GM19328 (cell line): ENCODE measurements at regions not wholly inside any gene's neighbourhood (a gene's known extent, or its start where the extent isn't known, plus 50 kb on each side); places are given as distances from the start of the nearest gene placed in this dataset.

Experiments
- ATAC-seq: cut with Tn5 transposase; IDR thresholded peaks from one replicate; pipeline ENCODE4 v1.9.1; 2021; ENCODE audit warnings: mild to moderate bottlenecking, moderate library complexity; ENCODE audit not compliant: unreplicated experiment

GRCh38 chr2:138104071-138104470 is 139.8 kb downstream of the HNMT start:
- no peak for ATAC-seq

- no peak for ATAC-seq
Measured at GRCh38 chr2:138105358-138105757, 141.1 kb downstream of the HNMT start.

GRCh38 chr2:138106606-138107005 is 142.3 kb downstream of the HNMT start:
- no peak for ATAC-seq

DNA sequence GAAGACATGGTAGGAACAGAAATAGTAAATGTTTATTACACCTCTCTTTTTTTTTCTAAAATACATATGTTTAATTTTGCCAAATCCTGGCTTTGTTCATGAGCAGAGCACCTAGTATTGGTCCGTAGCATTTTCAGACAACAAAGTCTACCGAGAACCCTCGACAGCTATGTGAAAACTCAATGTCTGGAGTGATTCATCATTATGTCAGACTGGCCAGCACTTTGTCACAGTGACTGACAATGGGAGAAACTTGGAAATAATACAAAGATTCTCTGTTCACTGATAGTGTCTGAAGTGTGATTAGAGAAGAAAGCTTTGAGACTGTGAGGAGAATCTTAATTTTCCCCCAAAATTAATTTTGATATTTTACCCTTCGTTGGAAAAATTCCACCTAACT is 143.0 kb downstream of the HNMT start:
- no peak for ATAC-seq

DNA sequence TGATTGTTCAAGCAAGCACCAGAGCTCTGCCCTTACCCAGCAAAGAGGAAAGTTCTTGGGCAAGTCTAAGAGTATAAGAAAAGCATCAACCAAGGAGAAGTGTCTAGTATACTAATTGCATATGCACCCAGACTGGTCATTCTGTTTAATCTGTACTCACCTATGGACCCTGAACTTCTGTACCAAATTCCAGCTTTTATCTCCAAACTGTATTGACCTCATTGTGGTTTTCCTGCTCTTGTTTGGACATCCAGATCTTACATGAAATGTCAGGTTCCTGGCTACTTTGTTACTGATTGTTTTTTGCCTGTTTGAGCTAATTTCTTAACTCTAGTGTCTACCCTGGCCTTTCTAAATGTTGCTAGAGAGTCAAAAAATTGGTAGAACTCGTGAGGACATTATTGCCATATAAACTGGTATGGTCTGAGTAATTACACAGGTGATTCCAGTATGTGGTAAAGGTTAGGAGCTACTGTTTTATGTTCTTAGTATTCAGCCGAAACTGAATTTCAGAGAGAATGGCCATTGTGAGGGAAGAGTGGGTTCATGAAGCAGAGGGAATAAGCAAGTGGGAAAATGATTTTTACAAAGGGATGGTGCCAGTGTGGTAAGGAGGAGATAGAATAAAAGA is 146.3 kb downstream of the HNMT start:
- ATAC-seq, result no peak

GRCh38 chr2:138112536-138112935 is 148.3 kb downstream of the HNMT start:
- ATAC-seq, result no peak

- no peak for ATAC-seq
Measured at GRCh38 chr2:138113871-138114525, 149.7 kb downstream of the HNMT start.

GRCh38 chr2:138115666-138116065 is 151.4 kb downstream of the HNMT start:
- no peak for ATAC-seq

- ATAC-seq, result no peak
Measured at GRCh38 chr2:138116456-138116855, 152.2 kb downstream of the HNMT start.

DNA sequence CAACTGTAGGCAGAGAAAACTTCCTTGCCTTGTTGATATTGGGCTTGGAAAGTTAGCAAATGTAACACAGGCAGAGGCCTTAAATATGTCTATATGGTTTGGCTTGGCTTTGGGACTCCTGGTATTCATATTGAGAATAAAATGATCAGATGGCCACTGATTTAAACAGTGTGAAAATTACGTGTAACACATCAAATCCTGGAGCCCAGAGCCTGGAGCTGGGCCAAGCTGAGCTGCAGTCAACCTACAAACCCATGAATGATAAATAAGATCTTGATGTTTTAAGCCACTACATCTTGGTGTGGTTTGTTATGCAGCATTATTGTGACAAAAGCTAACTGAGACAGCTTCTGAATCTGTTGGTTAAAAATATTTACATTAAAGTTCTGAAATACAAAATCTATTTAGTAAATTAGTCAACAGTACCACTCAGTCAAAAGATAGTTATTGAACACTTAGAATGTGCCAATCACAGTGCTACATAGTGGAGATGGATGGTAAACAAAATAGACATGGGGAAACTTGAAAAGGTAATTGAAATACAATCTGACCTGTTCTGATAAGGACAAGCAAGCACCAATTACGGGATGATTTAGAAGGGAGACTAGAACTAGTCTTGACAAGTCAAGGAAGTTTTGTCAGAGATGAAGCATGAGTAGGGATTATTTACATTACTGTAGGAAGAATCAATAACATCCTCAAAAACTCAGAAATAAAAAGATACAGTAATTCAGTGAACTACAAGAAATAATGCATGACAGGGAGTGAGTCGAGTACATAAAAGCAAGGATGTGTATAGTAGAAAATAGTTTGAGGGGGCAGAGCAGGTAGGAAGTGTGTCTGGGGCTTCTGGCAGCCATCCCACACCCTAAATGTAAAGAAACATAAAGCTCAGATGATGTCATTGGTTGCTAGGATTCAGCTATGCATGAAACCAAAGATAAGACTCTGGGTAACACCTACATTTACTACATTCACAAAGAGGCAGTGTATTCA is 157.7 kb downstream of the HNMT start:
- no peak for ATAC-seq

- no peak for ATAC-seq
Measured at GRCh38 chr2:138122891-138123290, 158.6 kb downstream of the HNMT start.

DNA sequence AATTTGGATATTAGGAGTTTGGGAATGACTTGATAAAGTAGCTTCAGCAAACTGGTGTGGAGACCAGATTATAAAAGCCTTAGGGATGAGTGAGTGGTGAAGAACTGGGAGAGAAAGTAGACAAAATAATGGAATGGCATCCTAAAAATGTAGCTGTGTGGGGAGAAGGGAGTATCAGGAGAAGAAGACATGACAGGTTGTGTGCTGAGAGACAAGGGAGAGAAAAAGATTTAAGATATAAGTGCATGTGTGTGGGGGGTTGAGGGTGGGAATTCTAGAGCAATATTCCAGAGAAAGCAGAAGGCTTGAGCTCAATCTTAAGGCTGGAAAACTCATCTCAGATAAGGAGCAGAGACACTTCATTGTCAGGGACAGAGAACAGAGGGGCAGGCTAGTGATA is 159.5 kb downstream of the HNMT start:
- ATAC-seq, result no peak

DNA sequence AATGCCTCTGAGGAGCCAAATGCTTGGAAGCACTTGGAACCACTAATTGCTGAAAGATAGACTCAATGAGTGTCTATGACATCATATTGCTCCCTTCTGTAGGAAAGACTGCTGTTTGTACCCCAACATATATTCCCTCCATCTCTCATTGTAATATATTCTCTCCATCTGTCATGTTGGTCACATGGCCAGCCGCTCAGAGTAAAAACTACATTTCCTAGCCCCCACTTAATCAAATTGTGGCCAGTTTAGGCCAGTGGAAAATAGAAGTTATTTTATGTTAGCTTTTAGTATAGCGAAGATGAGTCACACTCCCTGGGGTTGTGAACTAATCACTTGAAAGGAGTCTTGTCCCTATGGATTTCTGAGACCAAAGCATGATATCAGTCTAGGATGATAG is 160.2 kb downstream of the HNMT start:
- no peak for ATAC-seq

DNA sequence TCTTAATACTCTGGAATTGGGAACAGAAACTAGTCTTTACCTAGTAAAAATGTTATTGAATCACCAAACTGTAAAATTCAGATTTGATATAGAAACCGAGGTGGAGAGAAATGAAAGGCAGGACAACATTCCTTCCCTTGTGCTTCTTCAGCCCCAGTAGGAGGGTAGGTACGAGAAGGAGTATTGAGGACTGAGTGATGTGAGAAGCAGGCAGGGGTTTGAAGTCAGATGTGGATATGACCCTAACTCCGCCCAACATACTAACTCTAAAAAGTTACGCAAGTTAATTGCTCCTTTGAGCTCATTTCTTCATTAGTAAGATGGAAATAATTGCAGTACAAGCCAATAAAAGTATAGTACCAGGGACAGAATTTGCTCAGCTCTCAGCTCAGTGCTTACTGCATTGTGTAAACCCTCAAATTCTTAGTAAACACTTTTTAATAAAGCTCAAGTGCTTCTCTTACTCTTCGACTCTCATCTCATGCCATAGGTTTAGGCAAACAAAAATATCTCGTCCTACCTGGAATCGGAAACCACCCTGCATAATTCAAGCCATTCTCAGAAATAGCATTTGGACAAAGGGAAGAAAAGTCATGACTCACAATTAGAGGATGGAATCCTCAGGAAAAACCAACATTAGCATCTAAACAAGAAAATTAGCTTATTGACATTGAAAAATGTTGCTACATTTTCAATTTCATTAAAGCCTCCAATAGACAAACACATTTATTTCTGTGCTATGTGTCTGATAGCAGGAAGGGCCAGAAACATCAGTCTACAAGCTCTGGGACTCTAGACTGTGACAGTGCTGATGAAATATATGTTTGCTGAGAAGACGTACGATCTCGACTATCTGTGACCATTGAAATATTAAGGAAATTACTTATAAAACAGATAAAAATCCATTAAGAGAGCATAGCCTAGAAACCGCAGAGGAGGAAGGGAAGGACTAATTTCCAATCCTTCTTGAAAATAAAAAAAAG is 161.3 kb downstream of the HNMT start:
- no peak for ATAC-seq

DNA sequence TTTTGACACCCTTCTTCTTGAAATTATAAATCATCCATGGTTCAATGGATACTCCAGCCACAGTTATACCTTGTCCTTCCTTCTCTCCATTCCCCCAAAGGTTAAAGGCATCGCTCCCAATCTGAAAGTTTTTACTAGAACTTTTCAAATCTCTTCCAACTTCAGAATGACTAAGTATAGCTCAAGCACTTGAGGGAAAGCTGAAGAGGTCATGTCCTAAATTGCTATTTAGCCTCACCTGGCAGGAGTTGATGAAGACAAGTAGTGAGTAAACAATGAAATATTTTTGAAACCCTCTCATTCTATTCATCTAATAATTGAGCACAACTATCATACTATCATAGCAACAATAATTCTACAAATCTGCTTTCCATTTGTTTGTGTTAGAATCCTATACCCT is 167.8 kb downstream of the HNMT start:
- ATAC-seq, result no peak

DNA sequence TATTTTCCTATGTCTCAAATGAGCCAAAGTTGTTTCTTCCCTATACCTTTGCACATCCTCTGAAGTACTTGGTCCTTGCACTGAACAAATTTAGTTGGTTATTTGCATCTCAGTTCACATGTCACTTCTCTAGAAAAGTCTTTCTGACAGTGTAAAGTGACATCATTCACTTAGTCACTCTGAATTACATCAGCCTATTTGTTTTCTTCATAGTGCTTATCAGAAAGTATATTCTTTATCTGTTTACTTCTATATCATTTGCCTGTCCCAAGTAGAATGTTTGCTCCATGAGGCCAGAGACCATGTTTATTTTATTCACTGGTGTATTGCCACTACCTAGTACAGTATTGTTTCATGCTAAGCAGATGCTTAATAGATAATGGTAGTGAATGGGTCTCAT is 173.7 kb downstream of the HNMT start:
- ATAC-seq, result no peak

DNA sequence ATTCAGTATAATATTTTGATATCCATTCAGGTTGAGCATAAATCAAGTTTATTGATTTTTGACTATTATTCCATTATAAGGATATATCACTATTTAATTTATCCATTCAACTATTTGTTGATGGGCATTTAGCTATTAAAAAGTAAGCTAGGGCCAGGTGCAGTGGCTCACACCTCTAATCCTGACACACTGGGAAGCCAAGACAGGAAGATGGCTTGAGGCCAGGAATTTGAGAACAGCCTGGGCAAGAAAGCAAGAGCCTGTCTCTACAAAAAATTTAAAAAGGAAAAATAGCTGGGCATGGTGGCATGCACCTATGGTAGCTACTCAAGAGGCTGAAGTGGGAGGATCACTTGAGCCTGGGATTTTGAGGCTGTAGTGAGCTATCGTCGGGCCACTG is 183.5 kb downstream of the HNMT start:
- no peak for ATAC-seq

- no peak for ATAC-seq
Measured at GRCh38 chr2:138155304-138155703, 191.0 kb downstream of the HNMT start.

DNA sequence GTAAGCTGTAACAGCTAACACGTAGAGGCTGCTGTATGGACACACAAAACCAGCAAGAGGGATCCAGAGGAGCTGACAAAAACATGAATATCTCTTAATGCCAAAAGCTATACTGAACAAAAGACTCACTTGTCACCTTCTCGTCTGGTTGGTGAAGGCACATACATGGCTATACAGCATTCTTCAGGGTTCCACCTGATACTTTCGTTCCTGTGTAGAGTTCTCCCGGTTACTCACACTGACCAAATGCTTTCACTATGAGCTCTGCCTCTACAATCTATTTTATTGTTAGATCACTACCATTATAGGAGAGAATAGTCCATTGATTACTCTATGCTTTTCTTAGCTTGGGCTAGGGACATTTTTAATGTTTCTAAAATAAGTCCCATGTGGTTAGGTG is 193.1 kb downstream of the HNMT start:
- no peak for ATAC-seq

DNA sequence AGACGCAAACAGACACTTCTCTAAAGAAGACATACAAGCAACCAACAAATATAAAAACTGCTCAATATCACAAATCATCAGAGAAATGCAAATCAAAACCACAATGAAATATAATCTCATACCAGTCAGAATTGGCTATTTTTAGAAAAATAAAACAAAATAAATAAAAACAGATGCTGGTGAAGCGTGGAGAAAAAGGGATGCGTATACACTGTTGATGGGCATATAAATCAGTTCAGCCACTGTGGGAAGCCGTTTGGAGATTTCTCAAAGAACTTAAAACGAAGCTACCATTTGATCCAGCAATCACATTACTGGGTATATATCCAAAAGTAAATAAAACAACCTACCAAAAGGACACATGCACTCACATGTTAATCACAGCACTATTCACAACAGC is 206.2 kb downstream of the HNMT start:
- ATAC-seq, result no peak

DNA sequence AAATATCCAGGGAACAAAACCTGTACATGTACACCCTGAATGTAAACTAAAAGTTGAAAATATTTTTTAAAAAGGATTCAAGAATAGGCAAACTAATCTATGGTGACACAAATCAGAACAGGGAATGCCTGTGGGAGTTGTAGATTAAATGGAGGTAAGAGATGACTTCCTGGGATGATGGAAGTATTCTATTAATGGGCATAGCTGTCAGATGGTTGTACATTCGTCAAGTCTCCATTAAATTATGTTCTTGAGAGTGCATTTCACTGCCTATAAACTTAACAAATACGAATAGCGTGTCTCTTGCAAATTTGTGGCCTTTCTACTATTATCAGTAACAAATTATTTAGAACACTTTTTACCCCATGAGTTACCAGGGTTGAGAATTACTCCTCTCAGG is 207.0 kb downstream of the HNMT start:
- no peak for ATAC-seq
